Liver (tissue), 3 donors: ENCODE measurements at regions not wholly inside any gene's neighbourhood (a gene's known extent, or its start where the extent isn't known, plus 50 kb on each side); places are given as distances from the start of the nearest gene placed in this dataset.

Experiments
- CTCF ChIP-seq: fragments of 150-350 bp; IDR thresholded peaks from 2 replicates; pipeline ENCODE4 v1.5.1; 2017; ENCODE audit warnings: improper control_type of control experiment, low read depth, low read length; ENCODE audit not compliant: missing input control
- EGR1 ChIP-seq, 2 donors: IDR thresholded peaks; 2 replicates each; pipeline ENCODE4 v1.6.1; 2016 to 2018; ENCODE audit warnings: antibody characterized with exemption in 2 of 2, low read depth in 2 of 2
- FOXA1 ChIP-seq: IDR thresholded peaks from 2 replicates; pipeline ENCODE4 v1.6.1; 2016; ENCODE audit warnings: antibody characterized with exemption
- FOXA2 ChIP-seq: IDR thresholded peaks from 2 replicates; pipeline ENCODE4 v1.6.1; 2016; ENCODE audit warnings: antibody characterized with exemption
- HNF4G ChIP-seq: IDR thresholded peaks from 2 replicates; pipeline ENCODE4 v1.6.1; 2016; ENCODE audit warnings: antibody characterized with exemption
- NR2F2 ChIP-seq: IDR thresholded peaks from 2 replicates; pipeline ENCODE4 v1.6.1; 2016; ENCODE audit warnings: antibody characterized with exemption
- RAD21 ChIP-seq, 2 donors: IDR thresholded peaks; 2 replicates each; pipeline ENCODE4 v1.6.1; 2016; ENCODE audit warnings: antibody characterized with exemption in 2 of 2, mild to moderate bottlenecking in 2 of 2
- SP1 ChIP-seq: IDR thresholded peaks from 2 replicates; pipeline ENCODE4 v1.6.1; 2018; ENCODE audit warnings: antibody characterized with exemption, mild to moderate bottlenecking
- YY1 ChIP-seq: IDR thresholded peaks from 2 replicates; pipeline ENCODE4 v1.6.1; 2016; ENCODE audit warnings: antibody characterized with exemption, mild to moderate bottlenecking
- TF ChIP-seq, protein P1 (sequence below): IDR thresholded peaks from 2 replicates; pipeline ENCODE4 v1.6.1; 2016; ENCODE audit warnings: antibody characterized with exemption, mild to moderate bottlenecking
- TF ChIP-seq, protein P2 (sequence below): IDR thresholded peaks from 2 replicates; pipeline ENCODE4 v1.6.1; 2016; ENCODE audit warnings: antibody characterized with exemption
- TF ChIP-seq, protein P3 (sequence below): IDR thresholded peaks from 2 replicates; pipeline ENCODE4 v1.6.1; 2016; ENCODE audit warnings: antibody characterized with exemption
- donor health status: healthy.
- donor health status: healthy.

GRCh38 chr4:4668355-4669210, 126.7 kb upstream of the STX18 start:
- TF ChIP-seq CTCF, result no peak
- no peak for TF ChIP-seq FOXA1
- TF ChIP-seq, protein P1, sequence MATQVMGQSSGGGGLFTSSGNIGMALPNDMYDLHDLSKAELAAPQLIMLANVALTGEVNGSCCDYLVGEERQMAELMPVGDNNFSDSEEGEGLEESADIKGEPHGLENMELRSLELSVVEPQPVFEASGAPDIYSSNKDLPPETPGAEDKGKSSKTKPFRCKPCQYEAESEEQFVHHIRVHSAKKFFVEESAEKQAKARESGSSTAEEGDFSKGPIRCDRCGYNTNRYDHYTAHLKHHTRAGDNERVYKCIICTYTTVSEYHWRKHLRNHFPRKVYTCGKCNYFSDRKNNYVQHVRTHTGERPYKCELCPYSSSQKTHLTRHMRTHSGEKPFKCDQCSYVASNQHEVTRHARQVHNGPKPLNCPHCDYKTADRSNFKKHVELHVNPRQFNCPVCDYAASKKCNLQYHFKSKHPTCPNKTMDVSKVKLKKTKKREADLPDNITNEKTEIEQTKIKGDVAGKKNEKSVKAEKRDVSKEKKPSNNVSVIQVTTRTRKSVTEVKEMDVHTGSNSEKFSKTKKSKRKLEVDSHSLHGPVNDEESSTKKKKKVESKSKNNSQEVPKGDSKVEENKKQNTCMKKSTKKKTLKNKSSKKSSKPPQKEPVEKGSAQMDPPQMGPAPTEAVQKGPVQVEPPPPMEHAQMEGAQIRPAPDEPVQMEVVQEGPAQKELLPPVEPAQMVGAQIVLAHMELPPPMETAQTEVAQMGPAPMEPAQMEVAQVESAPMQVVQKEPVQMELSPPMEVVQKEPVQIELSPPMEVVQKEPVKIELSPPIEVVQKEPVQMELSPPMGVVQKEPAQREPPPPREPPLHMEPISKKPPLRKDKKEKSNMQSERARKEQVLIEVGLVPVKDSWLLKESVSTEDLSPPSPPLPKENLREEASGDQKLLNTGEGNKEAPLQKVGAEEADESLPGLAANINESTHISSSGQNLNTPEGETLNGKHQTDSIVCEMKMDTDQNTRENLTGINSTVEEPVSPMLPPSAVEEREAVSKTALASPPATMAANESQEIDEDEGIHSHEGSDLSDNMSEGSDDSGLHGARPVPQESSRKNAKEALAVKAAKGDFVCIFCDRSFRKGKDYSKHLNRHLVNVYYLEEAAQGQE, result no peak
- TF ChIP-seq, protein P2, sequence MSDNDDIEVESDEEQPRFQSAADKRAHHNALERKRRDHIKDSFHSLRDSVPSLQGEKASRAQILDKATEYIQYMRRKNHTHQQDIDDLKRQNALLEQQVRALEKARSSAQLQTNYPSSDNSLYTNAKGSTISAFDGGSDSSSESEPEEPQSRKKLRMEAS, result no peak
- TF ChIP-seq YY1, result no peak
- no peak for TF ChIP-seq HNF4G
- TF ChIP-seq RAD21 (IDR thresholded peaks at IDR 0.05), result no peak
- no peak for TF ChIP-seq EGR1 (IDR thresholded peaks at IDR 0.05; ENCODE audit: low read depth in 2 of 2)
- TF ChIP-seq, protein P3, sequence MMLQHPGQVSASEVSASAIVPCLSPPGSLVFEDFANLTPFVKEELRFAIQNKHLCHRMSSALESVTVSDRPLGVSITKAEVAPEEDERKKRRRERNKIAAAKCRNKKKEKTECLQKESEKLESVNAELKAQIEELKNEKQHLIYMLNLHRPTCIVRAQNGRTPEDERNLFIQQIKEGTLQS, result no peak
- no peak for TF ChIP-seq SP1
- TF ChIP-seq FOXA2, result no peak
- TF ChIP-seq NR2F2, result no peak
